ENCODE measurements at regions not wholly inside any gene's neighbourhood (a gene's known extent, or its start where the extent isn't known, plus 50 kb on each side); places are given as distances from the start of the nearest gene placed in this dataset.

GRCh38 chr3:94548581-94549316, 485.9 kb downstream of the NSUN3 start:
- TF ChIP-seq L3MBTL2 (conservative IDR thresholded peaks at IDR 0.05), result no peak
- no peak for TF ChIP-seq ELF4 (IDR thresholded peaks at IDR 0.05)
- TF ChIP-seq FOXA1 (IDR thresholded peaks at IDR 0.05), result no peak
- no peak for TF ChIP-seq SUZ12 (IDR thresholded peaks at IDR 0.05)
- TF ChIP-seq FOXM1 (IDR thresholded peaks at IDR 0.05; ENCODE audit: borderline replicate concordance), result no peak
